Astrocyte (in vitro differentiated cells and primary cell): ENCODE measurements at regions not wholly inside any gene's neighbourhood (a gene's known extent, or its start where the extent isn't known, plus 50 kb on each side); places are given as distances from the start of the nearest gene placed in this dataset.

Source experiments
- CTCF ChIP-seq: IDR thresholded peaks from 2 replicates; pipeline ENCODE4 v1.5.1; 2011; ENCODE audit warnings: low read depth, mild to moderate bottlenecking, inconsistent platforms, low read length, moderate library complexity; ENCODE audit not compliant: insufficient read depth
- EZH2 ChIP-seq: IDR thresholded peaks from 2 replicates; pipeline ENCODE4 v1.6.1; 2012; ENCODE audit warnings: mild to moderate bottlenecking, low read length, inconsistent platforms; ENCODE audit not compliant: insufficient read depth

- TF ChIP-seq CTCF (no peak), EZH2 (no peak)
Observed at GRCh38 chr6:23170049-23170448, 600.7 kb downstream of the HDGFL1 start.
